HUDEP-2 (cell line): ENCODE measurements at regions not wholly inside any gene's neighbourhood (a gene's known extent, or its start where the extent isn't known, plus 50 kb on each side); places are given as distances from the start of the nearest gene placed in this dataset.

Source experiments
- DNase-seq, 76 experiments: peaks; one replicate each; lab custom pipeline; 2025; ENCODE audit not compliant: unreplicated experiment in 76 of 76; lab: John Stamatoyannopoulos, UW

- DNase-seq, result no peak
These were observed 384.4 kb upstream of the ZWINT start for GRCh38 chr10:56745490-56745889.

- no peak for DNase-seq
These were observed 367.3 kb upstream of the ZWINT start for GRCh38 chr10:56728349-56728748.

- DNase-seq, result no peak
These were observed 361.9 kb upstream of the ZWINT start for GRCh38 chr10:56722912-56723311.

GRCh38 chr10:56715262-56715661 is 354.2 kb upstream of the ZWINT start:
- DNase-seq, result no peak

GRCh38 chr10:56698506-56698905 is 337.4 kb upstream of the ZWINT start:
- DNase-seq, result no peak

DNA sequence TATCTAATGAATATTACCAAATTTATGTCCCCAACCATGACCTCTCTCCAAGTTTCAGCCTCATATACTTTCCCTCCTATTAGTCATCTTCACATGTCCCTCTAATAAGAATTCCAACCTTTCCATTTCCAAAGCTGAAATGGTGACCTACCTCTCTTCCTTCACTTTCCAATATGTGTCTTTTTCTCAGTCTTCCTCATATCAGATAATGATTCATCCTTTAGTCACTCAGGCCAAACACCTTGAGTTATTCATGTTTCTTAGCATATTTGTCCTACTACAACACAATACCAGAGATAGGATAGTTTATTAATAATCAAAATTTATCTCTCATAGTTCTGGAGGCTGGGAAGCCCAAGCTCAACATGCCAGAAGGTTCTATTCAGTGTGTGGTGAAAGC is 318.5 kb upstream of the ZWINT start:
- DNase-seq, result no peak

- DNase-seq, result no peak
These were observed 301.8 kb upstream of the ZWINT start for GRCh38 chr10:56662765-56663447.

DNA sequence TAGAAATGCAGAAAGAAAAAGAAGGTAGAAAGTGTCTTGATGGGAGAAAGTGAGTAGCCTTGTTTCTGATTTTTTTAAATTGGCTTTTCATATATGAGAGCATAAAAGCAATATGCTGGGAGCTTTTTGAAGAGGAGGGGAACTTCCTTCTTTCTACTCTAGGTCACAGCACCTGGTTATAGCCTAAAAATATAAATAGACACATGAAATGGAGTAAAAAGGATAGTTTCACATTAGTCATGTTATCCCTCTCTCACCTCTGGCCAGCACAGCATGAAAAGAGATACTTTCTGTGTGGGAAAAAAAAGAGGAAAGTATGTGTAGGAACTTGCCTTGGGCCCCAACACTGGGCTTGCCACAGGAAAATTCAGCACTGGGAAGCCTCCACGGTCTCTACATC is 292.2 kb upstream of the ZWINT start:
- no peak for DNase-seq

GRCh38 chr10:56646329-56647111 is 285.5 kb upstream of the ZWINT start:
- no peak for DNase-seq

DNA sequence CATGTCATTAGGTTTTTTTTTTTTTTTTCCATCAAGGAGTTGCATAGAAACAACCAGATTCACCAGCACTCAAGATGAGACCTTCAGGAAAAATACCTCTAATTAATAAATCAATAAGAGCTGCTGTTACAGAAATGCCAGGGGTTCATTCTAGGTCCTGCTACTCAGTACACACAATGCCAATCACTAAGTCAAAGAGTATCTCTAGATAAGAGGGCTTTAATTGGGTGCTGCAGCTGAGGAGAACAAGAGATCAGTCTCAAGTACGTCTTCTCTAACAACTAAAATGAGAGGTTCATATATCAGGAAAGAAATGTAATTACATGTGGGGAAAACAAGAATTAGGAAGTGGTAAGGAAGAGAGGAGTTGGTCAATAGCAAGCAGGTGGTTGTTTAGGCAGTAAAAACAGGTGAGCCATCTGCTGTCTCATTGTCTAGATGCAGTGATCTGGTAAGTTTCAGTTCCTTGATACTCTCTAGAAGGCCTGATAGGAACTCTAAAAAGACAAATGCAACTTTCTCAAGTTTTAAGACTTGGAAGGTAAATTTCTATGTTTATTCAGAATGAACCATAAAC is 272.9 kb upstream of the ZWINT start:
- DNase-seq, result no peak

GRCh38 chr10:56632537-56632936 is 271.5 kb upstream of the ZWINT start:
- no peak for DNase-seq

GRCh38 chr10:56624082-56624481 is 263.0 kb upstream of the ZWINT start:
- peak in 1 of 76 experiments; percentile 11 for DNase-seq

DNA sequence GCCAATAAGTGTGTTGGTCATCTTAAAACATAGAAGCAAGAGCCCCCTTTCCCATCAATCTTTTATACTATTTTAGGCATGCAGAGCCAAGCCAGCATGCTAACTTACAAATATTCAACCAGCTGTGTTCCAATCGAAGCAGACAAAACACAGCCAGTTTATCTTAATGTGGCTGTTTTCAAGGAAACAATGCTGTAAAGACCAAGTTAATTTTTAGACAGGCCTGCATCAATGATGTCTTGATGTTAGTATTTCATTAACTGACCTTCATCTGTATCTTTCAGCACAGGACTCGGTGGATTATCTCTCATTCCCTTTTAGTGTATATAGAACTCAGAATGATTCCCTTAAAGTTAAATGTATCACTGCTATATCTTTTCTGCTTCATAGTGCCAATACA is 262.0 kb upstream of the ZWINT start:
- DNase-seq, result no peak

GRCh38 chr10:56622335-56622973 is 261.4 kb upstream of the ZWINT start:
- DNase-seq, result no peak

DNA sequence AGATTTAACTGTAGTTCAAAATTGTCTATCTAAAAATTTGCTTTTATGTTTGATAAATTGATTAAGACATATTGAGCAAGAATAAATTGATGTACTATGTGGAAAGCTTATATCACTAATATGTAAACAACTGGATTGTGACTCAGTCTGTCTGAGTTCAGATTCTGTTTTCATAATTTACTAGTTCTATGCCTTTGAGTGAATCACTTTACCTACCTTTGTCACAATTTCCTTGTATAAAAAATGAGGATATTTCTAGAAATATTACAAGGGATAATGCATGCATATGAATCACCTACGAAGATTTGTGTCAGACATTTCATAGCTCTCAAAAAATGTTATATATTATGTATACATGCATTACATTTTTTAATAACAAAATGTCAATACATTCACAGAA is 245.1 kb upstream of the ZWINT start:
- no peak for DNase-seq

GRCh38 chr10:56605051-56605450 is 244.0 kb upstream of the ZWINT start:
- no peak for DNase-seq

GRCh38 chr10:56604624-56605023 is 243.6 kb upstream of the ZWINT start:
- DNase-seq, result no peak

GRCh38 chr10:56599201-56599600 is 238.1 kb upstream of the ZWINT start:
- no peak for DNase-seq

DNA sequence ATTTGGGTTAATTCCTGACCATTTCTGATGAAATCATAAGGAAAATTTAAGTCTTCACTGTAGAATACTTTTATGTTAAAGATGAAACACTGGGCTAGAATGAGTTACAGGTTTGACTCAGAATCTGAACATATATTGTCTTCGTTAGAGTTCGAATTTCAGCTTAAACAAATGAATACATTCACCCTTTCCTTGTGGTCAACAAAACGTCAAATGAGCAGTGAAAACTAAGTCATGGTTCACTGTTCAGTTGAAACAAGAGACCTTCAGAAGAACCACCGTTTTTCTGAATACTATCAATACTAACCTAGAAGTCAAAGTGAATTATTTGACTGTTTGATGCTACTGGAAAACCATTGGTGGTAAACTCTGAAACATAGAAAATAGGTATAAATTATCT is 235.2 kb upstream of the ZWINT start:
- no peak for DNase-seq

DNA sequence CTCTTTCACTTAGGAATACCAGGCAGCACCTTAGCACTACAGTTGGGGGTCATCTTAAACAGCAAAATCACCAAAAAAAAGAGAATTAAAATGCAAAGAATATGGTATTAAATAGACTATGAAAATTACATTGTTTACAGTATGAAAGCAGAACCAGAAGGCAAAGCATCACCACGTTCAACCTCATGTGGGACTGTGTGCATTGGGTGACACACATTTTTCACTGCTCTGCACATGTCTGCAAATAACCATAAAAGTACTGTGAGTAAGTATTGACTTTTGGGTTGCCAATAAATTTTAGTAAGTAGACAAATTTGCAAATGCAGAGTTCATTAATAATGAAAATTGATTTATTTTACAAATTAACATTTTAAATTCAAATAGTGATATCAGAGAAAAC is 232.1 kb upstream of the ZWINT start:
- DNase-seq, result no peak

DNA sequence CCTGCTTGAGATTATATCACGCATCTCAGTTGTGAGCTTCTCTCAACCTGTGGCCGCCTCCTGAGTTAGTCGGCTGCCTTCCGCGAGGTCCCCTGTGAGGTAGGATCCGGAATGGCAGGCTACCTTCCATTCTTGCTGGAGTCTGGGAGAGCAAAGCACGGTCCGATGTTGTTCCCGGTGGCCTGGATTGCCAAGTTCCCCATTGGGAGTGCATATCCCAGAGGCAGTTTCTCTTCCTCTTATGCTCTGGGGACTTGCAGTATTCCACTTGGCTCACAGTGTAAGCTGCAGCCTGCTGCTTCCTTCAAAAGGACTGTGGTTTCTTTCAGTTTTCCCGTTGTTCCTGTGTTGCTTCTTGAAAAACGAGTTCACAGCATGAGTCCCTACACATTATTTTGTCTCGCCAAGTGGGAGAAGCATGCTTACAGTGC is 225.4 kb upstream of the ZWINT start:
- DNase-seq, result no peak
